22Rv1 (cell line): ENCODE measurements at regions not wholly inside any gene's neighbourhood (a gene's known extent, or its start where the extent isn't known, plus 50 kb on each side); places are given as distances from the start of the nearest gene placed in this dataset.

Source experiments
- H3K27ac ChIP-seq: fragments of 450-650 bp; 2 replicates; pipeline ENCODE4 v1.5.1; 2017
- CTCF ChIP-seq: fragments of 450-650 bp; IDR thresholded peaks from 2 replicates; pipeline ENCODE4 v1.5.1; 2017; ENCODE audit warnings: mild to moderate bottlenecking
- ZFX ChIP-seq: fragments of 450-650 bp; IDR thresholded peaks from 2 replicates; pipeline ENCODE4 v1.6.1; 2017; ENCODE audit warnings: antibody characterized with exemption, borderline replicate concordance

- TF ChIP-seq CTCF (no peak), ZFX (no peak)
- H3K27ac ChIP-seq = no peak overlapping the region
Observed at GRCh38 chr3:88984832-88985231, 122.6 kb upstream of the EPHA3 start.

- TF ChIP-seq CTCF (no peak), ZFX (no peak)
- H3K27ac ChIP-seq = no peak overlapping the region
Observed at GRCh38 chr3:88985491-88985890, 121.9 kb upstream of the EPHA3 start.

GRCh38 chr3:88986834-88987233, 120.6 kb upstream of the EPHA3 start:
- no peak overlapping the region for H3K27ac ChIP-seq
- TF ChIP-seq CTCF (no peak), ZFX (no peak)

- H3K27ac ChIP-seq = no peak overlapping the region
- no peak for TF ChIP-seq ZFX
- TF ChIP-seq CTCF = no peak
Observed at GRCh38 chr3:88987776-88988175, 119.6 kb upstream of the EPHA3 start.

- TF ChIP-seq ZFX = no peak
- TF ChIP-seq CTCF = no peak
- no peak overlapping the region for H3K27ac ChIP-seq
Observed at GRCh38 chr3:88988906-88989305, 118.5 kb upstream of the EPHA3 start.

GRCh38 chr3:88991496-88991895, 115.9 kb upstream of the EPHA3 start:
- no peak overlapping the region for H3K27ac ChIP-seq
- TF ChIP-seq CTCF (no peak), ZFX (no peak)

GRCh38 chr3:88996691-88997090, 110.7 kb upstream of the EPHA3 start:
- TF ChIP-seq CTCF (no peak), ZFX (no peak)
- no peak overlapping the region for H3K27ac ChIP-seq
